HG03095 (cell line): ENCODE measurements at regions not wholly inside any gene's neighbourhood (a gene's known extent, or its start where the extent isn't known, plus 50 kb on each side); places are given as distances from the start of the nearest gene placed in this dataset.

ENCODE experiments used
- ATAC-seq: cut with Tn5 transposase; IDR thresholded peaks from one replicate; pipeline ENCODE4 v1.9.1; 2021; ENCODE audit warnings: moderate library complexity; ENCODE audit not compliant: unreplicated experiment

GRCh38 chr7:18445483-18445882 is 50.1 kb upstream of the HDAC9 start:
- ATAC-seq = no peak
